ENCODE measurements at regions not wholly inside any gene's neighbourhood (a gene's known extent, or its start where the extent isn't known, plus 50 kb on each side); places are given as distances from the start of the nearest gene placed in this dataset.

- TF ChIP-seq SRF (IDR thresholded peaks at IDR 0.05; ENCODE audit: low read depth, low read length) (no peak), CTCF (IDR thresholded peaks at IDR 0.05; ENCODE audit: control extremely low read depth in 1 of 3, insufficient read depth in 1 of 3, low read depth in 1 of 3, low read length in 3 of 3) (no peak), JUND (IDR thresholded peaks at IDR 0.05; ENCODE audit: low read length) (no peak), BRCA1 (IDR thresholded peaks at IDR 0.05; ENCODE audit: low read depth, low read length) (no peak), EZH2 (IDR thresholded peaks at IDR 0.05; ENCODE audit: low read depth, low read length, severe bottlenecking) (no peak), ZNF274 (IDR thresholded peaks at IDR 0.05; ENCODE audit: borderline replicate concordance, extremely low read depth, low read length) (no peak), SUZ12 (IDR thresholded peaks at IDR 0.05; ENCODE audit: low read length) (no peak), POLR2A (IDR thresholded peaks at IDR 0.05; ENCODE audit: control extremely low read depth in 1 of 2, low read depth in 2 of 2, low read length in 2 of 2) (no peak), CHD2 (IDR thresholded peaks at IDR 0.05; ENCODE audit: low read length) (no peak), EP300 (IDR thresholded peaks at IDR 0.05; ENCODE audit: borderline replicate concordance in 1 of 2, low read depth in 2 of 2, low read length in 2 of 2) (no peak), RXRA (IDR thresholded peaks at IDR 0.05; ENCODE audit: insufficient read depth, low read depth, low read length) (no peak), RBBP5 (IDR thresholded peaks at IDR 0.05; ENCODE audit: borderline replicate concordance, low read depth, low read length) (no peak), RAD21 (IDR thresholded peaks at IDR 0.05 in 1 of 2, conservative IDR thresholded peaks at IDR 0.05 in 1 of 2; ENCODE audit: low read depth in 2 of 2, low read length in 2 of 2) (no peak)
Observed at GRCh38 chr2:206219957-206220356, 54.5 kb upstream of the ZDBF2 start.
